Neuron (in vitro differentiated cells): ENCODE measurements at regions not wholly inside any gene's neighbourhood (a gene's known extent, or its start where the extent isn't known, plus 50 kb on each side); places are given as distances from the start of the nearest gene placed in this dataset.
A peak's percentile ranks its signal among the peaks of the same experiment; 100 is the strongest.

Experiments
- H2AFZ ChIP-seq: one replicate; pipeline ENCODE4 v1.6.1; 2013; ENCODE audit warnings: low read depth, mild to moderate bottlenecking, inconsistent platforms, low read length, moderate library complexity
- H3K27me3 ChIP-seq: one replicate; pipeline ENCODE4 v1.6.1; 2013; ENCODE audit warnings: low read length; ENCODE audit not compliant: insufficient read depth
- H3K36me3 ChIP-seq: one replicate; pipeline ENCODE4 v1.6.1; 2013; ENCODE audit warnings: low read length; ENCODE audit not compliant: insufficient read depth
- H3K4me1 ChIP-seq: one replicate; pipeline ENCODE4 v1.6.1; 2013; ENCODE audit warnings: low read length; ENCODE audit not compliant: insufficient read depth
- H3K4me3 ChIP-seq: 2 replicates; pipeline ENCODE4 v1.5.1; 2013; ENCODE audit warnings: mild to moderate bottlenecking, low read length, moderate library complexity
- H3K9me3 ChIP-seq: one replicate; pipeline ENCODE4 v1.6.1; 2013; ENCODE audit warnings: low read length

GRCh38 chr7:131104596-131105293, 222.9 kb upstream of the MKLN1 start:
- peak overlapping the region; percentile 61 for H3K4me3 ChIP-seq
- no peaks in the 10 kb centered on the region for H3K9me3 ChIP-seq
- peaks cover 4% of the 10 kb centered on the region for H3K27me3 ChIP-seq
- H3K36me3 ChIP-seq: no peaks in the 10 kb centered on the region
- peak overlapping the region; percentile 44 for H2AFZ ChIP-seq
- peaks cover 31% of the 10 kb centered on the region for H3K4me1 ChIP-seq

- peaks cover 6% of the 10 kb centered on the region for H3K27me3 ChIP-seq
- H3K4me3 ChIP-seq: peak overlapping the region; percentile 61
- peak overlapping the region; percentile 44 for H2AFZ ChIP-seq
- H3K9me3 ChIP-seq: no peaks in the 10 kb centered on the region
- peaks cover 35% of the 10 kb centered on the region for H3K4me1 ChIP-seq
- H3K36me3 ChIP-seq: no peaks in the 10 kb centered on the region
Observed at GRCh38 chr7:131105294-131105798, 222.3 kb upstream of the MKLN1 start.

- Histone ChIP-seq H2AFZ (peak overlapping the region; percentile 71), H3K27me3 (peaks cover 12% of the 10 kb centered on the region)
Observed at GRCh38 chr7:131105799-131106680, 221.6 kb upstream of the MKLN1 start.

GRCh38 chr7:131106681-131107336, 220.9 kb upstream of the MKLN1 start:
- Histone ChIP-seq H3K9me3 (no peaks in the 10 kb centered on the region), H3K27me3 (peaks cover 16% of the 10 kb centered on the region), H3K4me3 (peak overlapping the region; percentile 61), H2AFZ (peak overlapping the region; percentile 71), H3K4me1 (peaks cover 45% of the 10 kb centered on the region), H3K36me3 (no peaks in the 10 kb centered on the region)

More at GRCh38 chr7:131105799-131106680, 221.6 kb upstream of the MKLN1 start:
- no peaks in the 10 kb centered on the region for H3K9me3 ChIP-seq
- H3K36me3 ChIP-seq: no peaks in the 10 kb centered on the region
- peak overlapping the region; percentile 61 for H3K4me3 ChIP-seq
- peaks cover 42% of the 10 kb centered on the region for H3K4me1 ChIP-seq

- Histone ChIP-seq H2AFZ (peak overlapping the region; percentile 69), H3K9me3 (no peaks in the 10 kb centered on the region), H3K27me3 (peaks cover 16% of the 10 kb centered on the region), H3K36me3 (no peaks in the 10 kb centered on the region), H3K4me1 (peaks cover 45% of the 10 kb centered on the region), H3K4me3 (peak overlapping the region; percentile 61)
Observed at GRCh38 chr7:131107337-131108211, 220.1 kb upstream of the MKLN1 start.

GRCh38 chr7:131108212-131108940, 219.3 kb upstream of the MKLN1 start:
- peaks cover 16% of the 10 kb centered on the region for H3K27me3 ChIP-seq
- peaks cover 45% of the 10 kb centered on the region for H3K4me1 ChIP-seq
- H3K4me3 ChIP-seq: peak overlapping the region; percentile 61
- peak overlapping the region; percentile 69 for H2AFZ ChIP-seq
- no peaks in the 10 kb centered on the region for H3K36me3 ChIP-seq
- no peaks in the 10 kb centered on the region for H3K9me3 ChIP-seq

GRCh38 chr7:131109011-131109758, 218.5 kb upstream of the MKLN1 start:
- Histone ChIP-seq H3K9me3 (no peaks in the 10 kb centered on the region), H2AFZ (no peak overlapping the region), H3K36me3 (no peaks in the 10 kb centered on the region), H3K4me3 (peak overlapping the region; percentile 50), H3K27me3 (peaks cover 16% of the 10 kb centered on the region), H3K4me1 (peaks cover 45% of the 10 kb centered on the region)

- peak overlapping the region; percentile 50 for H3K4me3 ChIP-seq
- H3K9me3 ChIP-seq: no peaks in the 10 kb centered on the region
- H3K36me3 ChIP-seq: no peaks in the 10 kb centered on the region
- peaks cover 16% of the 10 kb centered on the region for H3K27me3 ChIP-seq
- H2AFZ ChIP-seq: no peak overlapping the region
- peaks cover 43% of the 10 kb centered on the region for H3K4me1 ChIP-seq
Observed at GRCh38 chr7:131109759-131110296, 217.8 kb upstream of the MKLN1 start.

GRCh38 chr7:131110297-131111080, 217.2 kb upstream of the MKLN1 start:
- no peak overlapping the region for H2AFZ ChIP-seq
- no peaks in the 10 kb centered on the region for H3K9me3 ChIP-seq
- H3K4me1 ChIP-seq: peaks cover 36% of the 10 kb centered on the region
- no peaks in the 10 kb centered on the region for H3K36me3 ChIP-seq
- peak overlapping the region; percentile 50 for H3K4me3 ChIP-seq
- peaks cover 18% of the 10 kb centered on the region for H3K27me3 ChIP-seq

- no peak overlapping the region for H3K4me3 ChIP-seq
- no peaks in the 10 kb centered on the region for H3K9me3 ChIP-seq
Observed at GRCh38 chr7:131111081-131111576, 216.5 kb upstream of the MKLN1 start.

More at GRCh38 chr7:131111081-131111576, 216.5 kb upstream of the MKLN1 start:
- H3K36me3 ChIP-seq: no peaks in the 10 kb centered on the region
- H3K4me1 ChIP-seq: peaks cover 35% of the 10 kb centered on the region
- H3K27me3 ChIP-seq: peaks cover 18% of the 10 kb centered on the region
- no peak overlapping the region for H2AFZ ChIP-seq
